Ascending aorta (tissue), 2 donors: ENCODE measurements at regions not wholly inside any gene's neighbourhood (a gene's known extent, or its start where the extent isn't known, plus 50 kb on each side); places are given as distances from the start of the nearest gene placed in this dataset.

ENCODE experiments used
- DNase-seq, 2 donors: peaks; one replicate each; pipeline ENCODE4 v3.0.0-alpha.2; 2019; ENCODE audit warnings: low spot score in 2 of 2
- H3K27ac ChIP-seq, 2 donors: fragments of 200-600 bp; sonication (generic); one replicate each; pipeline ENCODE4 v1.5.1; 2016 to 2017; ENCODE audit warnings: mild to moderate bottlenecking in 1 of 2
- H3K27me3 ChIP-seq: fragments of 200-600 bp; sonication (generic); one replicate; pipeline ENCODE4 v1.5.1; 2017
- H3K36me3 ChIP-seq, 2 donors: fragments of 200-600 bp; sonication (generic); one replicate each; pipeline ENCODE4 v1.5.1; 2016
- H3K4me1 ChIP-seq, 2 donors: fragments of 200-600 bp; sonication (generic); one replicate each; pipeline ENCODE4 v1.5.1; 2016 to 2017; ENCODE audit warnings: mild to moderate bottlenecking in 1 of 2
- H3K4me3 ChIP-seq, 2 donors: fragments of 200-600 bp; sonication (generic); one replicate each; pipeline ENCODE4 v1.5.1; 2016 to 2017; ENCODE audit warnings: mild to moderate bottlenecking in 1 of 2
- H3K9me3 ChIP-seq, 2 donors: fragments of 200-600 bp; sonication (generic); one replicate each; pipeline ENCODE4 v1.5.1; 2016
- CTCF ChIP-seq, 3 experiments: fragments of 200-600 bp in 2 of 3; fragments of 450-650 bp in 1 of 3; sonication (generic) in 2 of 3; IDR thresholded peaks; one replicate each; pipeline ENCODE4 v1.5.1; 2016 to 2019; ENCODE audit warnings: antibody characterized with exemption in 3 of 3, mild to moderate bottlenecking in 1 of 3, moderate library complexity in 1 of 3
- intact Hi-C: fragments of 100-400 bp; cut with DNase I; formaldehyde crosslinking; loops from one replicate; pipeline ENCODE4 v1.15.1; 2023

GRCh38 chr15:35627696-35628095, 81.7 kb upstream of the DPH6 start:
- no peak for DNase-seq
- no peak for TF ChIP-seq CTCF (IDR thresholded peaks at IDR 0.05)
- intact Hi-C loops: loop anchor here (5.0 kb wide), 1 partner anchor 40 kb away; no protein-coding TSS in a partner anchor

GRCh38 chr15:35629766-35630165, 83.8 kb upstream of the DPH6 start:
- no peak for TF ChIP-seq CTCF (IDR thresholded peaks at IDR 0.05)
- Histone ChIP-seq H3K4me1 (peaks cover 3 to 19% of the 10 kb centered on the region in 2 donors), H3K27ac (no peak overlapping the region), H3K36me3 (no peaks in the 10 kb centered on the region), H3K27me3 (no peaks in the 10 kb centered on the region), H3K9me3 (no peaks in the 10 kb centered on the region), H3K4me3 (no peak overlapping the region)
- no peak for DNase-seq
- intact Hi-C loops: loop anchor here (5.0 kb wide), 1 partner anchor 38 kb away; no protein-coding TSS in a partner anchor

More at GRCh38 chr15:35627696-35628095, 81.7 kb upstream of the DPH6 start:
- H3K36me3 ChIP-seq: no peaks in the 10 kb centered on the region
- H3K27me3 ChIP-seq: no peaks in the 10 kb centered on the region
- no peak overlapping the region for H3K4me3 ChIP-seq
- H3K9me3 ChIP-seq: no peaks in the 10 kb centered on the region
- no peak overlapping the region for H3K27ac ChIP-seq
- H3K4me1 ChIP-seq: peaks cover 3 to 19% of the 10 kb centered on the region in 2 donors

GRCh38 chr15:35630532-35630931, 84.6 kb upstream of the DPH6 start:
- TF ChIP-seq CTCF (IDR thresholded peaks at IDR 0.05): no peak
- H3K36me3 ChIP-seq: no peaks in the 10 kb centered on the region
- intact Hi-C loops: no loop called here

GRCh38 chr15:35630985-35631384, 85.0 kb upstream of the DPH6 start:
- no peaks in the 10 kb centered on the region for H3K36me3 ChIP-seq
- no peak for DNase-seq
- TF ChIP-seq CTCF (IDR thresholded peaks at IDR 0.05): no peak
- intact Hi-C loops: no loop called here
- H3K27me3 ChIP-seq: no peaks in the 10 kb centered on the region
- H3K27ac ChIP-seq: no peak overlapping the region
- H3K9me3 ChIP-seq: no peaks in the 10 kb centered on the region
- H3K4me3 ChIP-seq: no peak overlapping the region
- H3K4me1 ChIP-seq: peaks cover 0 to 9% of the 10 kb centered on the region in 2 donors

More at GRCh38 chr15:35630532-35630931, 84.6 kb upstream of the DPH6 start:
- Histone ChIP-seq H3K27ac (no peak overlapping the region), H3K4me1 (peaks cover 0 to 13% of the 10 kb centered on the region in 2 donors), H3K4me3 (no peak overlapping the region), H3K9me3 (no peaks in the 10 kb centered on the region), H3K27me3 (no peaks in the 10 kb centered on the region)
- DNase-seq: no peak

GRCh38 chr15:35633677-35634076, 87.7 kb upstream of the DPH6 start:
- no peak for TF ChIP-seq CTCF (IDR thresholded peaks at IDR 0.05)
- H3K9me3 ChIP-seq: no peaks in the 10 kb centered on the region
- no peak overlapping the region for H3K27ac ChIP-seq
- DNase-seq: no peak
- intact Hi-C loops: no loop called here
- no peaks in the 10 kb centered on the region for H3K4me1 ChIP-seq
- H3K27me3 ChIP-seq: no peaks in the 10 kb centered on the region
- no peaks in the 10 kb centered on the region for H3K36me3 ChIP-seq
- H3K4me3 ChIP-seq: no peak overlapping the region

GRCh38 chr15:35646790-35647189, 100.8 kb upstream of the DPH6 start:
- intact Hi-C loops: no loop called here
- H3K4me1 ChIP-seq: no peaks in the 10 kb centered on the region
- no peaks in the 10 kb centered on the region for H3K9me3 ChIP-seq
- TF ChIP-seq CTCF (IDR thresholded peaks at IDR 0.05): no peak
- H3K36me3 ChIP-seq: no peaks in the 10 kb centered on the region
- H3K27me3 ChIP-seq: no peaks in the 10 kb centered on the region
- H3K27ac ChIP-seq: no peak overlapping the region
- no peak overlapping the region for H3K4me3 ChIP-seq
- DNase-seq: no peak
